H1 (cell line): ENCODE measurements at regions not wholly inside any gene's neighbourhood (a gene's known extent, or its start where the extent isn't known, plus 50 kb on each side); places are given as distances from the start of the nearest gene placed in this dataset.

ENCODE experiments used
- CTCF ChIA-PET: fragments of 300-600 bp; sonication (Branson Sonifier 250); formaldehyde crosslinking; loops from one replicate; lab custom pipeline; 2021; ENCODE audit not compliant: partially characterized antibody; lab: Charles Lee
- POLR2A ChIA-PET: fragments of 300-600 bp; sonication (Branson Sonifier 250); formaldehyde crosslinking; loops from one replicate; lab custom pipeline; 2021; ENCODE audit warnings: inconsistent platforms; ENCODE audit not compliant: partially characterized antibody; lab: Charles Lee
- DNase-seq, 2 experiments: peaks; one replicate each; pipeline versions ENCODE4 v3.0.0 to v3.0.0-alpha.2; 2010 to 2022; ENCODE audit warnings: low spot score in 2 of 2, low read depth in 1 of 2, mixed read lengths in 1 of 2
- FAIRE-seq: peaks from 2 replicates; lab custom pipeline; 2011; peaks lifted over from hg19 to GRCh38; lab: Jason Lieb, UNC
- H2AFZ ChIP-seq: 2 replicates; pipeline ENCODE4 v1.8.1; 2012; ENCODE audit warnings: low read length, inconsistent platforms
- H2AK5ac ChIP-seq: 2 replicates; pipeline ENCODE4 v1.6.1; 2013; ENCODE audit warnings: low read depth, low read length
- H2BK120ac ChIP-seq: replicated peaks from 2 replicates; pipeline ENCODE3; 2013; ENCODE audit warnings: low read depth, low read length, inconsistent platforms
- H2BK12ac ChIP-seq: 2 replicates; pipeline ENCODE4 v1.6.1; 2013; ENCODE audit warnings: low read depth, low read length
- H2BK15ac ChIP-seq: 2 replicates; pipeline ENCODE4 v1.6.1; 2013; ENCODE audit warnings: low read length
- H2BK20ac ChIP-seq: 2 replicates; pipeline ENCODE4 v1.6.1; 2013; ENCODE audit warnings: low read length
- H2BK5ac ChIP-seq: 2 replicates; pipeline ENCODE4 v1.6.1; 2013; ENCODE audit warnings: low read depth, low read length
- H3K14ac ChIP-seq: 2 replicates; pipeline ENCODE4 v1.6.1; 2013; ENCODE audit warnings: inconsistent platforms; ENCODE audit not compliant: insufficient read length
- H3K18ac ChIP-seq: 2 replicates; pipeline ENCODE4 v1.6.1; 2013; ENCODE audit warnings: low read length; ENCODE audit errors: extremely low read depth
- H3K23ac ChIP-seq: 2 replicates; pipeline ENCODE4 v1.6.1; 2013; ENCODE audit warnings: inconsistent platforms; ENCODE audit not compliant: insufficient read length
- H3K23me2 ChIP-seq: 2 replicates; pipeline ENCODE4 v1.6.1; 2013; ENCODE audit warnings: low read depth, low read length
- H3K27ac ChIP-seq: 2 replicates; pipeline ENCODE4 v1.6.1; 2011; ENCODE audit warnings: low read depth, low read length, inconsistent platforms
- H3K27me3 ChIP-seq, 4 experiments: replicated peaks in 1 of 4; 1 replicate in 1 of 4; 2 replicates in 3 of 4; pipeline versions ENCODE4 v1.6.1 to v1.8.1; 2011 to 2013; ENCODE audit warnings: low read length in 3 of 4, mild to moderate bottlenecking in 3 of 4, inconsistent platforms in 2 of 4, mixed read lengths in 2 of 4, moderate library complexity in 1 of 4; ENCODE audit not compliant: control insufficient read depth in 3 of 4, insufficient read depth in 3 of 4; ENCODE audit errors: extremely low read depth in 1 of 4
- H3K36me3 ChIP-seq, 4 experiments: 2 replicates each; pipeline versions ENCODE4 v1.6.1 to v1.8.1; 2011 to 2013; ENCODE audit warnings: mild to moderate bottlenecking in 4 of 4, low read length in 3 of 4, moderate library complexity in 2 of 4, control low read depth in 1 of 4, inconsistent platforms in 1 of 4; ENCODE audit not compliant: insufficient read depth in 4 of 4, control insufficient read depth in 2 of 4
- H3K4ac ChIP-seq: replicated peaks from 2 replicates; pipeline ENCODE3; 2013; ENCODE audit warnings: low read length, low read depth, mixed read lengths, inconsistent platforms; ENCODE audit not compliant: insufficient read length
- H3K4me1 ChIP-seq, 4 experiments: replicated peaks in 1 of 4; 1 replicate in 1 of 4; 2 replicates in 3 of 4; pipeline versions ENCODE4 v1.6.1 to v1.8.1; 2011 to 2013; ENCODE audit warnings: low read length in 3 of 4, inconsistent platforms in 2 of 4, mixed read lengths in 1 of 4; ENCODE audit not compliant: insufficient read depth in 4 of 4, control insufficient read depth in 3 of 4
- H3K4me2 ChIP-seq, 2 experiments: 2 replicates each; pipeline versions ENCODE4 v1.6.1 to v1.8.1; 2011 to 2013; ENCODE audit warnings: low read depth in 2 of 2, low read length in 2 of 2, control low read depth in 1 of 2, inconsistent platforms in 1 of 2, mild to moderate bottlenecking in 1 of 2; ENCODE audit not compliant: insufficient read depth in 1 of 2
- H3K4me3 ChIP-seq, 4 experiments: fragments of 200-600, 300-600 bp in 1 of 4; sonication (generic), shearing (Covaris generic), sonication (Bioruptor Twin) in 1 of 4; 2 replicates each; pipeline versions ENCODE4 v1.5.1 to v1.8.1; 2011 to 2016; ENCODE audit warnings: low read length in 4 of 4, low read depth in 3 of 4, control low read depth in 2 of 4, inconsistent platforms in 2 of 4, mild to moderate bottlenecking in 2 of 4, mixed read lengths in 1 of 4, moderate library complexity in 1 of 4; ENCODE audit not compliant: insufficient read depth in 2 of 4; ENCODE audit errors: extremely low read depth in 1 of 4
- H3K56ac ChIP-seq: replicated peaks from 2 replicates; pipeline ENCODE3; 2013; ENCODE audit warnings: low read depth, mild to moderate bottlenecking, mixed read lengths, low read length, inconsistent platforms; ENCODE audit not compliant: insufficient read length
- H3K79me1 ChIP-seq: 2 replicates; pipeline ENCODE4 v1.6.1; 2013; ENCODE audit warnings: low read depth, low read length, control low read depth
- H3K79me2 ChIP-seq, 2 experiments: 2 replicates each; pipeline versions ENCODE4 v1.6.1 to v1.8.1; 2012 to 2013; ENCODE audit warnings: low read length in 2 of 2, mild to moderate bottlenecking in 2 of 2, inconsistent platforms in 1 of 2; ENCODE audit not compliant: insufficient read depth in 2 of 2, control insufficient read depth in 1 of 2
- H3K9ac ChIP-seq, 4 experiments: replicated peaks in 1 of 4; 1 replicate in 1 of 4; 2 replicates in 3 of 4; pipeline versions ENCODE4 v1.6.1 to v1.8.1; 2011 to 2013; ENCODE audit warnings: low read depth in 3 of 4, low read length in 3 of 4, control low read depth in 2 of 4, mild to moderate bottlenecking in 2 of 4, moderate library complexity in 2 of 4, inconsistent platforms in 1 of 4; ENCODE audit errors: extremely low read depth in 1 of 4
- H3K9me3 ChIP-seq, 2 experiments: 2 replicates each; pipeline versions ENCODE4 v1.6.1 to v1.8.1; 2012 to 2013; ENCODE audit warnings: mild to moderate bottlenecking in 2 of 2, moderate library complexity in 2 of 2, control low read depth in 1 of 2, inconsistent platforms in 1 of 2, low read depth in 1 of 2, low read length in 1 of 2, mixed read lengths in 1 of 2; ENCODE audit not compliant: insufficient read depth in 2 of 2
- H4K20me1 ChIP-seq, 2 experiments: replicated peaks in 1 of 2; 2 replicates each; pipeline versions ENCODE3 to v1.8.1; 2011 to 2013; ENCODE audit warnings: inconsistent platforms in 2 of 2, low read length in 2 of 2, mild to moderate bottlenecking in 1 of 2; ENCODE audit not compliant: insufficient read depth in 2 of 2, control insufficient read depth in 1 of 2
- H4K5ac ChIP-seq: 2 replicates; pipeline ENCODE4 v1.6.1; 2013; ENCODE audit warnings: low read length, low read depth, mixed read lengths, inconsistent platforms; ENCODE audit not compliant: insufficient read length
- H4K8ac ChIP-seq: 2 replicates; pipeline ENCODE4 v1.8.0; 2013; ENCODE audit warnings: mild to moderate bottlenecking, moderate library complexity, low read length, inconsistent platforms; ENCODE audit not compliant: insufficient read depth; ENCODE audit errors: extremely low read depth
- H4K91ac ChIP-seq: replicated peaks from 2 replicates; pipeline ENCODE3; 2013; ENCODE audit warnings: low read length, mixed read lengths, inconsistent platforms; ENCODE audit not compliant: insufficient read length
- BCL11A ChIP-seq, 2 experiments: IDR thresholded peaks; one replicate each; pipeline ENCODE4 v1.6.1; 2011; ENCODE audit warnings: low read depth in 2 of 2, low read length in 2 of 2, mild to moderate bottlenecking in 2 of 2
- BRCA1 ChIP-seq: IDR thresholded peaks from 2 replicates; pipeline ENCODE4 v1.6.1; 2012; ENCODE audit warnings: low read depth, low read length, improper control_type of control experiment
- EGR1 ChIP-seq: IDR thresholded peaks from 2 replicates; pipeline ENCODE4 v1.6.1; 2011; ENCODE audit warnings: low read depth, low read length, borderline replicate concordance
- EZH2 ChIP-seq: fragments of 200-600 bp; sonication (generic); IDR thresholded peaks from 2 replicates; pipeline ENCODE4 v1.7.1; 2012; ENCODE audit warnings: low read depth, mild to moderate bottlenecking, moderate library complexity, low read length, inconsistent platforms; ENCODE audit not compliant: severe bottlenecking
- HDAC6 ChIP-seq: IDR thresholded peaks from one replicate; pipeline ENCODE4 v1.7.1; 2012; ENCODE audit warnings: low read depth, mild to moderate bottlenecking, inconsistent platforms, low read length, moderate library complexity
- JUND ChIP-seq: IDR thresholded peaks from 2 replicates; pipeline ENCODE4 v1.6.1; 2011; ENCODE audit warnings: mild to moderate bottlenecking, improper control_type of control experiment, low read length
- KDM5A ChIP-seq: fragments of 200-600 bp; IDR thresholded peaks from 2 replicates; pipeline ENCODE4 v1.7.1; 2012; ENCODE audit warnings: mild to moderate bottlenecking, low read length, inconsistent platforms, mixed read lengths
- MAFK ChIP-seq: IDR thresholded peaks from 2 replicates; pipeline ENCODE4 v1.6.1; 2012; ENCODE audit warnings: low read depth, mild to moderate bottlenecking, improper control_type of control experiment, low read length
- NRF1 ChIP-seq: IDR thresholded peaks from 2 replicates; pipeline ENCODE4 v1.6.1; 2011; ENCODE audit warnings: mild to moderate bottlenecking, low read depth, low read length, improper control_type of control experiment
- RBBP5 ChIP-seq: IDR thresholded peaks from 2 replicates; pipeline ENCODE4 v1.7.1; 2012; ENCODE audit warnings: low read depth, mild to moderate bottlenecking, inconsistent platforms, low read length, moderate library complexity, borderline replicate concordance
- RFX5 ChIP-seq: IDR thresholded peaks from 2 replicates; pipeline ENCODE4 v1.6.1; 2011; ENCODE audit warnings: low read depth, low read length, improper control_type of control experiment, borderline replicate concordance
- RXRA ChIP-seq: IDR thresholded peaks from 2 replicates; pipeline ENCODE4 v1.6.1; 2011; ENCODE audit warnings: low read depth, mild to moderate bottlenecking, low read length, moderate library complexity; ENCODE audit not compliant: insufficient read depth
- SIRT6 ChIP-seq: IDR thresholded peaks from one replicate; pipeline ENCODE4 v1.7.1; 2012; ENCODE audit warnings: low read length, inconsistent platforms
- SP1 ChIP-seq: IDR thresholded peaks from 2 replicates; pipeline ENCODE4 v1.6.1; 2011; ENCODE audit warnings: low read depth, low read length
- SUZ12 ChIP-seq: fragments of 200-600 bp; sonication (generic); IDR thresholded peaks from 2 replicates; pipeline ENCODE4 v1.6.1; 2012; ENCODE audit warnings: mild to moderate bottlenecking, inconsistent platforms, low read length, moderate library complexity, mixed read lengths
- TBP ChIP-seq: IDR thresholded peaks from 2 replicates; pipeline ENCODE4 v1.6.1; 2011; ENCODE audit warnings: low read depth, low read length, improper control_type of control experiment
- YY1 ChIP-seq: IDR thresholded peaks from 2 replicates; pipeline ENCODE4 v1.6.1; 2011; ENCODE audit warnings: low read depth, mild to moderate bottlenecking, low read length
- WGBS, 2 experiments: shearing (Covaris generic) in 1 of 2; methylation state at CpG; one replicate each; pipeline versions ENCODE4 v1.1.6 to v1.1.7; 2013 to 2015; ENCODE audit warnings: low lambda C conversion rate in 2 of 2, mixed read lengths in 2 of 2, inconsistent platforms in 1 of 2, low coverage in 1 of 2, missing lambda C conversion rate in 1 of 2; ENCODE audit not compliant: insufficient replicate concordance in 2 of 2, insufficient coverage in 1 of 2, insufficient read length in 1 of 2; ENCODE audit errors: extremely low coverage in 1 of 2, missing lambda C conversion rate in 1 of 2; 5-methylcytosine and 5-hydroxymethylcytosine counted together

DNA sequence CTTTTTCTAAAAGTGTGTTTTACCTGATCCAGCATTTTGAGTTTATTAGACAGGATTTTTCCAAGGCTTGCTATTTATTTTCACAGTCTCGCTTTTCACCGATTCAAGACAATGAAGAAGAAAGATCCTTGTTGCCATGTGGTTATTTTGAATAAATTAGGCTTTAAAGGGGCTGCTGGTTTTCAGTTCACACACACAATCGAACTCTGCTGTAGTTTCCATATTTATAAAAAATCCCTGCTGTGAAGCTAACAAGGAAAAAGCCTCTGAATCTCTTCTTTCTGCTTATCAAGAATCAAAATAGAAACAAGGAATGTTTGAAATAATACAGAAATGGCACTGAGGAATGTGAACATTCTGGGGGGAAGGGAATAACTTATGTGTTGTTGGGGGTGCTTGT lies 102.5 kb upstream of the KAZN start:
- H2BK20ac ChIP-seq = no peak overlapping the region
- no peak overlapping the region for H3K23ac ChIP-seq
- H2BK120ac ChIP-seq = no peak overlapping the region
- no peaks in the 10 kb centered on the region for H3K79me2 ChIP-seq
- peaks cover 0 to 3% of the 10 kb centered on the region in 2 experiments for H4K20me1 ChIP-seq
- H3K9ac ChIP-seq = no peak overlapping the region
- WGBS, 2 experiments = 87% methylated on average over 3 of the region's 3 CpGs; no CpG with 5 or more reads in 1 of the 2 experiments
- no peak overlapping the region for H4K5ac ChIP-seq
- no peak overlapping the region for H2AK5ac ChIP-seq
- no peak for DNase-seq
- no peak overlapping the region for H2BK15ac ChIP-seq
- no peak overlapping the region for H3K18ac ChIP-seq
- H3K4ac ChIP-seq = no peak overlapping the region
- no peak overlapping the region for H3K14ac ChIP-seq
- no peak overlapping the region for H3K56ac ChIP-seq
- no peak overlapping the region for H2AFZ ChIP-seq
- CTCF ChIA-PET = no interaction called here
- no peak overlapping the region for H2BK12ac ChIP-seq
- no peaks in the 10 kb centered on the region for H3K36me3 ChIP-seq
- H4K91ac ChIP-seq = no peak overlapping the region
- no peak overlapping the region for H3K4me3 ChIP-seq
- no peak overlapping the region for H3K4me2 ChIP-seq
- H3K27ac ChIP-seq = no peak overlapping the region
- peaks cover 0 to 1% (median 0%) of the 10 kb centered on the region in 4 experiments; a peak in 1 of 7 replicates for H3K4me1 ChIP-seq
- no peak for FAIRE-seq
- H3K79me1 ChIP-seq = no peaks in the 10 kb centered on the region
- POLR2A ChIA-PET = no interaction called here
- H3K27me3 ChIP-seq = peaks cover 0 to 1% (median 0%) of the 10 kb centered on the region in 4 experiments; a peak in 1 of 7 replicates
- no peak overlapping the region for H4K8ac ChIP-seq
- peaks cover 3% of the 10 kb centered on the region; the same call in 1 of the 2 replicates for H3K23me2 ChIP-seq
- H3K9me3 ChIP-seq = no peaks in the 10 kb centered on the region
- no peak overlapping the region for H2BK5ac ChIP-seq
- TF ChIP-seq MAFK (no peak), EGR1 (no peak), SP1 (no peak), JUND (no peak), HDAC6 (no peak), KDM5A (no peak), RFX5 (no peak), RBBP5 (no peak), TBP (no peak), RXRA (no peak), SIRT6 (no peak), BRCA1 (no peak), SUZ12 (no peak), NRF1 (no peak), YY1 (no peak), BCL11A (IDR thresholded peaks at IDR 0.05; ENCODE audit: low read depth in 2 of 2, low read length in 2 of 2) (no peak), EZH2 (no peak)
